Caki2 (cell line): ENCODE measurements at regions not wholly inside any gene's neighbourhood (a gene's known extent, or its start where the extent isn't known, plus 50 kb on each side); places are given as distances from the start of the nearest gene placed in this dataset.
"Not testable (repeated sequence)": the region's sequence is repeated elsewhere in the genome, so short reads cannot be mapped to it uniquely, and the experiment has no call there.

Experiments used
- DNase-seq: peaks from one replicate; pipeline ENCODE4 v3.0.0-alpha.2; 2015; ENCODE audit warnings: low read depth
- in situ Hi-C: cut with HindIII; loops from 2 replicates; pipeline ENCODE4 v1.10.0; 2016; ENCODE audit warnings: low sequenced_read_pairs, low pct_unique_long_range_greater_than_20kb, mixed read lengths

DNA sequence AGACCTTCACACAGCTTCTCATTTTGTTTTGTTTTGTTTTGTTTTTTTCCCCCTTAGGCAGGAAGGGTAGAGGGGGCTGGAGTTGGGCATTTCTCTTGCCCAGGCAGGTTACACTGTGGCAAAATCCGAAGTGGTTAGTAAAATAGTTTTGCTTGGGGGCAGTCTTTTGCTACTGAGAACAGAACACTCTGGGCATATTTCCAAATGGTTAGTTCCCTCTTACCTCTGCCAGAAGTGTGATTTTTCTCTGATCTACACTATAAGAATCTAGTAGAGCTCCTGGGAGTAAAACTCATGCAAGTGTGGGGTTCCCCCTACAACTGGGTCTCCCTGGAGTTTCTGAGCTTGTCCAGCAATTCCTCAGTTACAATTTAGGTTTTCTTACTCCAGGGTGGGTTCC, 61.7 kb downstream of the NPS start:
- in situ Hi-C loops: no loop called here
- no peak for DNase-seq

DNA sequence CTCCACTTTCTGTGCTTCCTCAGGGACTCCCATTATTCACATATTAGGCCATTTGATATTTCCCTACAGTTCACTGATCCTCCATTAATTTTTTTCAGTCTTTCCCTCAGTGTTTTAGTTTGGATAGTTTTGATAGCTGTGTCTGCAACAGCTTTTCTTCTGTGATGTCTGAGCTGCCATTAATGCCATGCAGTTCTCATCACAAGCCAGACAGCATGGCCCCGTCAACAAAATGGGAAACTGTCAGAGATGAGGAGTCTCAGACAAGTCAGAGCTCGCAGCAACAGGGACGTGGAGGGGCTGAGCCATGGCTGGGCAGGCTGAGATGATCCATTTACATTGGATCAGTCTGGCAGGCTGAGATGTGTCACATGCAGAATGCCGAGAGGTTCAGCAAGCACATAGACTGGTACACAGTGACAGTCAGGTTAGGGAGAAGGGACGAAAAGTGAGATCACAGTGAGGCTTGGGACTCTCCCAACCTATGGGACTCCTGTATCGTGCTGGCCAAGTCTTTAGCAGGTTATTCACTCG, 65.4 kb downstream of the NPS start:
- DNase-seq: no peak
- in situ Hi-C loops: no loop called here

DNA sequence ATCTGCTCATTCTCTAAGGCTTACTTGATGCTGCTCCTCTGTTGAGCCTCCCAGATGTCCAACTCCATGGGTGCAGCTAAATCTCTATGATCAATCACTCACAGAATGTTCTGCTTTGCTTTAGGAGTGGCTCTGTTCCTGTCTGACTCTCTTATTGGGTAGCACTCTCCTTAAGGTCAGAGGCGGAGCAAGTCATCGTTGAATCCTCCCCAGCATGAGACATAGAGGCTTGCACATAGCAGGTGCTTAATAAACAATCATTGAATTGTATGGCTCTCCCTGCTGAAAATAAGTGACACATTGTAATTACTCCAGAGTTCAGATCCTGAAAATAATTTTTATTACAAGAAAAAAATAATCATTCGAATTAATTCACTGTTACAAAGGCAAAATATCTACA, 69.7 kb downstream of the NPS start:
- no peak for DNase-seq
- in situ Hi-C loops: no loop called here

DNA sequence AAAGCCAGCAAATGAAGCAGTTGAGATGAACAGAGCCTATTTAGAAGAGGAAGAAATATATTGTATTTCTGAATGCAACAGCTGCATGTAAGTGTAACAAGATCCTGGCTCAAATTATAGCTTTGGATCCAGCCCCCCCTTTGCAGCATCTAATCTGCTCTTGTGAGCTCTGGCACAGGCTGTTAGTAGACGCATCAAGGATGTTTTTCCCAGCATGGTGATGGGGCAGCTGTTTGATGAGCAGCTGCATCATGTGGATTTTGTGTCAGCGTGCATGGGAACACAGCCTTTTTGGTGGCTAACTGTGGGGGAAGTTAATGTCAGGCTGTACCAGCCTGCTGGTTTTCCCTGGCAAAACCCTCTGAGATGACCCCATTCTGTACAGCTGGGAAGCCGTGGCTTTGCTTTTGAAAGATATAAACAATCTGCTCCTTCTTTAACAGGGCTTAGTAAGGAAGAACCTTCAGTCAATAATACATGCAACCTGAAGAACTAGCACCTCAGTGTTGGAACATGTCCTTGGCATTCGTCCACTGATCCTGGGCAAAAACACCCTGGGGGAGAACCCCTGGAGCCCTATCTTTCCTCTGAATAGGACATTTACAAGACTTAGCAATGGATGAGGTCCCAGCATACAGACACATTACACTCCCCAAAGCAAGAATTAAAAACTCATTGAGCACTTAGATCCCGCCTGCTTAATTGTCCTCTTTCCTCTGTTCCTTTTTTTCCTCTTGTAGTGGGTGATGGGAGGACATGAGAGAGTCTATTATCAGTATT, 70.6 kb downstream of the NPS start:
- DNase-seq: no peak
- in situ Hi-C loops: no loop called here

DNA sequence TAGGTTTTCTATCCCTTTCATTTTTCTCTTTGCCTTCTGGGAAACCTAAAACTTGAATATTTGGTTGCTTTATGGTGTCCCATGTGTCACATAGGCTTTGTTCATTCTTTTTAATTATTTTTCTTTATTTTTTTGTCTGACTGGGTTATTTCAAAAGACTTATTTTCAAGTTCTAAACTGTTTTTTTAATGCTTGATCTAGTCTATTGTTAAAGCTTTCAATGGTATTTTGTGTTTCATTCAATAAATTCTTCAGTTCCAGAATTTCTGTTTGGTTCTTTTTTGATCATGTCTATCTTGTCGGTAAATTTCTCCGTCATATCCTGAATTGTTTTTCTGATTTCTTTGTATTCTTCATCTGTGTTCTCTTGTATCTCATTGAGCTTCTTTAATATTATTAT, 86.8 kb downstream of the NPS start:
- no peak for DNase-seq
- in situ Hi-C loops: no loop called here

DNA sequence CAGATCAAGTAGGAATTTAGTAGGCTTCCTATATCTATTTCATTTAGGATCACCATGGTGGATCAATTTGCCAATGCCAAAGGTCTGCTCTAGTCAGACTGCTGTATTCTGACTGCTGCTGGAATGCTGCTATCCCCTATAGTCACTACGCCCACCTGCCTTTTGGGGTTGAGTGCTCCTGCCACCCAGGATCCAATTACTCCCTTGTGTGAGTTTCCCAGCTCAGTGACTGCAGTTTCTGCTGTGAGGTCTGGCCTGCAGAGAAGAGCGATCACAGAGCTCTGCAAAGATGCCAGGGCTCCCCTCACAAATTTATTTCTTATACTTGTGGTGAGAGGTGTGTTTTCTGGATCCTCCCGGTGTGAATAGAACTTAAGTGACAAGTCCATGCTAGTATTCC, 88.1 kb upstream of the FOXI2 start:
- no peak for DNase-seq
- in situ Hi-C loops: no loop called here

DNA sequence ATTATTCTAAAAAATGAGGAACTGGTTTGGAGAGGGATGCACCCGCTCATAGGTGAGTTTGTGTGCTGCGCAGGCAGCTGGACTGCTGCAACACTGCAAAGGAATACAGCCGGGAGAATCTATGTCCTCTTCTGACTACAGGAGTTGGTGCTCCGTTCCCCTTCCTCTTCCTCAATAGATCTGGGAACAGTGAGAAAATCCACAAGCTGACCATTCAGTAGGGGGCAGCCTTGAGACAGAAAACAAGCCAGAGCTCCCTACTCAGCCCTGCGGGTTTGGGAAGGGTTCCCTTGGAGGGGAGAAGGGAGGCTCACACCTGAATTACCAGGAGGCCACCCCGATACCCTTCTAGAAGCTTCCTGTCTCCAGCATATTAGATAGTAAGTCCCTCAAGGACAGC, 87.3 kb upstream of the FOXI2 start:
- DNase-seq: peak; percentile 1
- in situ Hi-C loops: no loop called here

DNA sequence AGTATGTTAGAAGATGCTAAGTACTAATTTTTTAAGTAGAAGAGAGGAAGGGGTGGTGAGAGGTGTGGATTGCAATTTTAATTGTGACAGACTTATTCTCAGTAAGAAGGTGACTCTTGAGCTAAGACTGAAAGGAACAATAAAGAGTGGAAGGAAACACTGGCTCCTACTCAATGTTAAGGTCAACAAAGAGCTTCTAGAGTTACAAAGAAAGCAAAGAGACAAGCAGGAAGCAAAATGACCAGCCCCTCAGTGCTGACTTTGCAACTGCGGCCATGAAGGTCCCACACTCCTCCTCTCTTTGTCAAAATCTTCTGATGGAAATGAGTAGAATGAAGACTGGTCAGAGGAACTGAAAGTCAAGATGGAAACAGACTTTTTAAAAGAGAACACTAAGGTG, 79.9 kb upstream of the FOXI2 start:
- no peak for DNase-seq
- in situ Hi-C loops: no loop called here

DNA sequence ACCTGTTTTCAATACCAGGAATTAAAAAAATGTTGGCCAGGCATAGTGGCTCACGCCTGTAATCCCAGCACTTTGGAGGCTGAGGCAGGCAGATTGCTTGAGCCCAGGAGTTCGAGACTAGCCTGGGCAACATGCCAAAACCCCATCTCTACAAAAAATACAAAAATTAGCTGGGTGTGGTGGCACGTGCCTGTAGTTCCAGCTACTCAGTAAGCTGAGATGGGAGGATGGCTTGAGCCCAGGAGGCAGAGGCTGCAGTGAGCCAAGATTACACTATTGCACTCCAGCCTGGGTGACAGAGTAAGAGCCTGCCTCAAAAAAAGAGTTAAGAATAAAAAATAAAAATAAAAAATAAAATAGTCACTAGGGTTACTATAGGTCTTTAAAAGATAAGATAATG, 60.6 kb upstream of the FOXI2 start:
- in situ Hi-C loops, DNase-seq: not testable (repeated sequence)

DNA sequence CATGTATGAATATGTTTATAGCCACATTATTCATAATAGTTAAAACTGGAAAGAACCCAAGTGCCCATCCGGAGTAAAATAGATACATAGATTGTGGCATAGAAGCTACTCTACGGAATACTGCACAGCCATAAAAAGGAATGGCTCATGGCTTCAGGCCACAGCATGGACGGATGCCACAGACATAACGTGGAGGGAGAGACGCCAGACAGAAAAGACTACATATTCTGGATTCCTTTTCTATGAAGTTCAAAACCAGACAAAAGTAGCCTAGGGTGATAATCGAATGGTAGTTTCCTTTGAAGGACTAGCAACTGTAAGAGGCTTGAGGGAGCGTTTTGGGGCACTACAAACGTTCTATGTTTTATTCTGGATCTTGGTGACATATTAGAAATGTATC, 58.9 kb upstream of the FOXI2 start:
- in situ Hi-C loops: no loop called here
- DNase-seq: no peak

DNA sequence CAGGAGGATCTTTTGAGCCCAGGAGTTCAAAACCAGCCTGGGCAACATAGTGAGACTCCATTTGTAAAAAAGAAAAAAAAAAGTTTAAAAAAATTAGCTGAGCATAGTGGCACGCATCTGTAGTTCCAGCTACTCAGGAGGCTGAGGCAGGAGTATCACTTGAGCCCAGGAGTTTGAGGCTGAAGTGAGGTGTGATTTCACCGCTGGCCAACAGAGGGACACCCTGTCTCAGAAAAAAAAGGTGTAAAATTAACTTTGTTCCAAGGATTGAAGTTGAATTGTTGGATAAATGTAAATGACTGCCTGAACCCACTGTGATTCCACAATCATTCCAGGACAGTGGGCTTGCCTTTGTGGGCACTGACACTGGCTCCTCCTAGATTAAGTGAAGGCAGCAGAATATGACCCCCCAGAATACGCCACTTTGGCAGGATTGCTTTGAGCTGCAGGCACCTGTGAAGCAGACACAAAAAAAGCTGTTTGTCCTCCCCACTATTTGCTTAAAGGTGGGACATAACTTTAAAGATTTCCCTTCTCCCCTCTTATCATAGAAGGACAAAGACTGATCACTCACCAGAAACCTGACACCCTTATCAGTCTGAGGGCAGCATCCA, 57.2 kb upstream of the FOXI2 start:
- in situ Hi-C loops: no loop called here

More for the DNA sequence above, 57.2 kb upstream of the FOXI2 start:
- no peak for DNase-seq
